ENCODE measurements at regions not wholly inside any gene's neighbourhood (a gene's known extent, or its start where the extent isn't known, plus 50 kb on each side); places are given as distances from the start of the nearest gene placed in this dataset.

DNA sequence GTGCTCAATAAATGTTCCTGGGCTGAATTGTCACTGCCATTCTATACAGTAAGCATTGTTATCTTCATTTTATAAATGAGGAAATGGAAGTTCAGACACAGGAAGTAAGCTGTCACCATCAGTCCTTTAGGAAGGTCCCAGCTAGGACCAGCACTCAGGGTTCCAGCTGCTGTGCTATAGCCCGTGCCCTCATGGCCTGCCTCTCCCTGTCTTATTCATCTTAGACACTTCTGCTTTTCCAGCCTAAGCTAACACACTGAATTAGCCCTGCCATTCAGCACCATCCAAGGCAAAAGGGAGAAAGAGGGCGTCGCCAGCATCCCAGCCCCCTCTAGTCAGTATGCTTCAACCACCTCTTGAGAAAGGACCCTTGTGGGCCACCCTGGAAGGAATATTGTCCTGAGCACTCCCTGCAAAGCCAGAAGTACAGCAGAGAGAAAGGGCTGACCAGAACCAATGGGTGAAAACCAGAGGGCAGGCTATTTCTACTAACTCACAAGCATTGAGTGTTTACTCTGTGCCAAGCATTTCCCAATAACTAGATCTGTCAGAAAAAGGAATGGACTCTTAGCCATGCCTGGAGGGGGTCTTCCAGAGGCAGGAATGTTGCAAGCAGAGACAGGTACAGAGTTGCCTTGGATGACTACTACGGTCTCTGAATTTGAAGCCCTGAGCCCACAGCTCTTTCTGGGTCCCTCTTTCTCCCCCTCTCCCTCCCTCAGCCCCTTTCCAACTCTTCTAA lies 77.9 kb upstream of the NFIA start:
- TF ChIP-seq, protein P1, sequence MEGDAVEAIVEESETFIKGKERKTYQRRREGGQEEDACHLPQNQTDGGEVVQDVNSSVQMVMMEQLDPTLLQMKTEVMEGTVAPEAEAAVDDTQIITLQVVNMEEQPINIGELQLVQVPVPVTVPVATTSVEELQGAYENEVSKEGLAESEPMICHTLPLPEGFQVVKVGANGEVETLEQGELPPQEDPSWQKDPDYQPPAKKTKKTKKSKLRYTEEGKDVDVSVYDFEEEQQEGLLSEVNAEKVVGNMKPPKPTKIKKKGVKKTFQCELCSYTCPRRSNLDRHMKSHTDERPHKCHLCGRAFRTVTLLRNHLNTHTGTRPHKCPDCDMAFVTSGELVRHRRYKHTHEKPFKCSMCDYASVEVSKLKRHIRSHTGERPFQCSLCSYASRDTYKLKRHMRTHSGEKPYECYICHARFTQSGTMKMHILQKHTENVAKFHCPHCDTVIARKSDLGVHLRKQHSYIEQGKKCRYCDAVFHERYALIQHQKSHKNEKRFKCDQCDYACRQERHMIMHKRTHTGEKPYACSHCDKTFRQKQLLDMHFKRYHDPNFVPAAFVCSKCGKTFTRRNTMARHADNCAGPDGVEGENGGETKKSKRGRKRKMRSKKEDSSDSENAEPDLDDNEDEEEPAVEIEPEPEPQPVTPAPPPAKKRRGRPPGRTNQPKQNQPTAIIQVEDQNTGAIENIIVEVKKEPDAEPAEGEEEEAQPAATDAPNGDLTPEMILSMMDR (IDR thresholded peaks at IDR 0.05), result no peak
- TF ChIP-seq POLR2A (IDR thresholded peaks at IDR 0.05), result no peak

Data from lower leg skin (tissue), 3 donors.